ENCODE measurements at regions not wholly inside any gene's neighbourhood (a gene's known extent, or its start where the extent isn't known, plus 50 kb on each side); places are given as distances from the start of the nearest gene placed in this dataset.

GRCh38 chr7:51644216-51644615 is 327.6 kb upstream of the COBL start:
- TF ChIP-seq CTCF (IDR thresholded peaks at IDR 0.05; ENCODE audit: low read depth, low read length): no peak
- H3K4me3 ChIP-seq (ENCODE audit: low read depth, low read length): no peak overlapping the region
- in situ Hi-C loops (cut with HindIII; ENCODE audit: low sequenced_read_pairs): no loop called here
- no peak for DNase-seq (ENCODE audit: low read depth, low spot score)

- TF ChIP-seq CTCF (IDR thresholded peaks at IDR 0.05; ENCODE audit: low read depth, low read length): no peak
- H3K4me3 ChIP-seq (ENCODE audit: low read depth, low read length): no peak overlapping the region
- no peak for DNase-seq (ENCODE audit: low read depth, low spot score)
- in situ Hi-C loops (cut with HindIII; ENCODE audit: low sequenced_read_pairs): no loop called here
Measured at GRCh38 chr7:51640841-51641240, 324.2 kb upstream of the COBL start.

- peak; percentile 44 for DNase-seq (ENCODE audit: low read depth, low spot score)
- no peak for TF ChIP-seq CTCF (IDR thresholded peaks at IDR 0.05; ENCODE audit: low read depth, low read length)
- H3K4me3 ChIP-seq (ENCODE audit: low read depth, low read length): no peak overlapping the region
- in situ Hi-C loops (cut with HindIII; ENCODE audit: low sequenced_read_pairs): no loop called here
Measured at GRCh38 chr7:51639661-51640334, 323.2 kb upstream of the COBL start.

- H3K4me3 ChIP-seq (ENCODE audit: low read depth, low read length): no peak overlapping the region
- no peak for DNase-seq (ENCODE audit: low read depth, low spot score)
- no peak for TF ChIP-seq CTCF (IDR thresholded peaks at IDR 0.05; ENCODE audit: low read depth, low read length)
- in situ Hi-C loops (cut with HindIII; ENCODE audit: low sequenced_read_pairs): no loop called here
Measured at GRCh38 chr7:51636503-51636902, 319.9 kb upstream of the COBL start.

GRCh38 chr7:51635775-51636174 is 319.2 kb upstream of the COBL start:
- H3K4me3 ChIP-seq (ENCODE audit: low read depth, low read length): no peak overlapping the region
- no peak for TF ChIP-seq CTCF (IDR thresholded peaks at IDR 0.05; ENCODE audit: low read depth, low read length)
- in situ Hi-C loops (cut with HindIII; ENCODE audit: low sequenced_read_pairs): no loop called here

GRCh38 chr7:51634538-51634937 is 317.9 kb upstream of the COBL start:
- TF ChIP-seq CTCF (IDR thresholded peaks at IDR 0.05; ENCODE audit: low read depth, low read length): no peak
- in situ Hi-C loops (cut with HindIII; ENCODE audit: low sequenced_read_pairs): no loop called here
- no peak overlapping the region for H3K4me3 ChIP-seq (ENCODE audit: low read depth, low read length)
- DNase-seq (ENCODE audit: low read depth, low spot score): no peak

More at GRCh38 chr7:51635775-51636174, 319.2 kb upstream of the COBL start:
- no peak for DNase-seq (ENCODE audit: low read depth, low spot score)
